HT1080 (cell line): ENCODE measurements at regions not wholly inside any gene's neighbourhood (a gene's known extent, or its start where the extent isn't known, plus 50 kb on each side); places are given as distances from the start of the nearest gene placed in this dataset.
"Not testable (repeated sequence)": the region's sequence is repeated elsewhere in the genome, so short reads cannot be mapped to it uniquely, and the experiment has no call there.

Source experiments
- DNase-seq: peaks from one replicate; pipeline ENCODE4 v3.0.0-alpha.2; 2015; ENCODE audit warnings: low read depth

DNA sequence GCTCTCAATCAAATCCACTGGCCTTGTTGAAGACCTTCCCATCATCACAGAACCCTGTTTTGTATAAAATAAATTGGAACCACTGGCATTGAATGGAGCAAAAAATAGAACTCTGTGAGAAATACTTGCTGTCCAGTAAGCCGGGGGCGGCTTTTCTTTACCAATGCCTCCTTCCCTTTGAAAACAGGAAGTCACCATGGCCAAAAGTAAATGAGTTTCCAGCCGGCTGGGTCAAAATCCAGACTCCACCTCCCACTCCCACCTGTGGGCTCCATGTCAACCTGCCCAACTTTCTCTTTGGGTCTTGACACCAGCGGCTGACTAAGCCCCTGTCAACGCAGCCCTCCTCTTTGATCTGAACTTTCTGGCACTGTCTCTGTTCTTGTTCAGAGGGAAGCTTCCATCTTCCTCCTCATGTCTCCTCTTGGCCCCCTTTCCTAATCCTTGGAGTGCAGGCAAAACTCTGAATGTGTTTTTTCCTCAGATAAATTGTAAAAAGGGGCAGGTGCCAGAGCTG is 95.2 kb downstream of the TFAP2C start:
- no peak for DNase-seq

DNA sequence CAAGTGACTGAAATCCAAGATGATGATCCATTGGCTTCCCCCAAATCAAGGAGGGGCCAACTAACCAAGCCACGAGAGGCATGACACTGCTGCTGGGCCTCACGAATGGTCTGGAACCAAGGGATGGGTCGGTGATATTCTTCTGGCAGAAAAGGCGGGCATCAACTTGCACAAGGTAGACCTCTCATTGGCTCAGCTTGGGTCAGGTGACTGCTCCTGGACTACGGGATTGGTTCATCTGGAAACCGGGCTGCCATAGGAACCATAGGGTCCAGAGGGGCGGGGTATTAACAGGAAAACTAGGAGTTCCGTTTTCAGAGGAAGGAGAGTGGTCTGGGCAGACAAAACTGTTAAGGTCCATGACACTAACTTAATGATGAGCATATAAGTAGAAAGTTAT is 100.9 kb downstream of the TFAP2C start:
- no peak for DNase-seq

DNA sequence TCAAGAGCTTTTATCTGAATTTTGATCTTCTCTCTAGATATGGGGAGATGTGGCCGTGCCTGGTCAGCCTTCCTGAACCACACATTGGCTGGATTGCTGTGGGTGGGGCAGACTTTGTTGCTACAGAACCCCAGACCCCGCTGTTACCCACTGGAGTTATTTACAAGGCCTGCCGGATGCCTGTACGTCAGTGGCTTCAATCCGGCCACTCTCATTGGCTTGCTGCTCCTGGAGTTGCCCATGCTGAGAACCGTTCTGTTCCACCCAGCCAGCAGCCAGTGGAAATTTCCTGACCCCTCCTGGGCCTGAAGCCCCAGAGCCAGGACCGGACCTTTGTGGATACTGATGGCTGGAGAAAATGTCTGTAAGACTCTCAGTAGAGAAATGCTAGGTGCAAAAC is 101.9 kb downstream of the TFAP2C start:
- no peak for DNase-seq

DNA sequence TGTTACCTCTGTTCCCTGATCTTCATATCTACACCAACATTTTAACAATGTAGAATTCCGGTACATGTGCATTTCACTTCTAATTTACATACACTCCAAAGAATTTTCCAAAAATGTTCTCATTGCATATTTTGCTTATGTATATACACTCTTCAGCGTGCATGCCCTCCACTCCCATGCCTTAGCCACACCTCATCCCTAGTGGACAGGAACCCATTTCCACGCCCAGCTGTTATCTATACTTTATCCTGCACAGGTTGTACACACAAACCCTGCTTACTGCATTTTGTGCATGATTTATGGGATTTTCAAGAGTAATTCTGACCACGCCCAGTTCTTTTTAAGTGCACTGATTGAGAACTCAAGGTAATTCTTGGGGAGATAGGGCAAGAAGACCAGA is 102.4 kb downstream of the TFAP2C start:
- no peak for DNase-seq

DNA sequence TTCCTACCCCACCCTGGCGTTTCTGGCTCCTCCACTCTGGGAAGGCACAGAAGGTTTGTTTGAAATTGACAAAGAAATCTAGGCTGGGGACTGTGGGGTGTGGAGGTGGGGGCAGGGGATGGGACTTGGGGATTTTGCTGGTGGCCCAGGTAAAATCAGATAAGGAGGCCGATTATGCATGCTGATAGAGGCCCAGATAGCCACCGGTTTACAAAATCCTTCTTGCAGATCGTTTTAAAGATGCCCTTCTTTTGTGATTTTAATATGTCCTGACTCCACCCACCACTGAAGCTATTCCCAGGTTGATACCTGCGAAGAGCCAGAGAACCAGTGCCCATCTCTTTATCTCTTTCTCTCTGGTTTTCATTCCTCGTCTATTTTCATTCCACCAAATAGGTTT is 104.9 kb downstream of the TFAP2C start:
- DNase-seq: no peak

DNA sequence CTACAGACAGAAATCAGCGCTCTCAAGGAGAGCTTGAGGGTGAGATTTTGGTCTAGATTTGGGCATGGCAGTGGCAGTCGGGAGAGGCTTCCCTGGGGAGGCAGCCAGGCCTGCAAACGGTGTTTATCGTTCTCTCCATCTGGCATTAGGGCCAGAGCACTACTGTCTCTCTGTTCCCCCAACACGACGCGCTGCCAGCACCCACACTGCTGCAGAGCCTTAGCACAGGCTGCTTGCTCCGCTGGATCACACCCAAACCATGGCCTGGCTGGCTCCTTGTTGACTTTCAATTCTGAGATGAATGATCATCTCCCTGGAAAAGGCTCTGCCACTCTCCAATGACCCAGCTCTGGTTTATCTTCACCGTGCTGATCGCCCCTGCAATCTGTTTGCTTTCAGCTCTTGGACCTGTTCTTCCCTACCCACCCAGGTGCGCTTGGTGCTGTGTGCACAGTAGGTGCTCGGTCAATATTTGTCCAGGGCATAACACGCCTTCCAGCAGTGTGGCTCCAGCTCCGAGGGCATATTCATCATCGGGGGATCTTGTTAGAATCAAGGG is 106.1 kb downstream of the TFAP2C start:
- DNase-seq: no peak

DNA sequence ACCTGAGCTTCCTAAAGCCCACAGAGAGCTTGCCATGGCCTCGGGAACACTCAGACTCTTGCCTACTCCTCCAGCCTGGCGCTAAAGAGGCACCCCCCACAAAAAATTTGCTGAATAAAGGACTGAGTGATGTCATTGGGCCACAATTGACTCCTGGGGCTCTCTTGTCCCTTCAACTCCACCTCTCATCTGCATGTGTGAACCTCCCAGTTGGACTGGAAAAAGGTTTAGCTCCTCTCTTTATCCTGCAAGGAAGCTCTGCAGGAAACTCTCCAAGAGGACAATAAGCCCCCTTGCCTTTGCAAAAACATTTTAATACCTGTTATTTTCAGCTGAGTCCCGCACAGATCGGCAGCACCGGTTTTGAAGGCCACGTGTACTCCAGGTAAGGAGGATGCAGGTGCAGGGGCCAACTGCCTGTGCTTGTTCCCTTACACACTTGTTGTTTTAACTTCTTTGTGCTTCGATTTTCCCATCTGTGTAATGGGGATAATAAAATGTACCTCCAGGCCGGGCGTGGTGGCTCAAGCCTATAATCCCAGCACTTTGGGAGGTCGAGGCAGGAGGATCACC is 107.3 kb downstream of the TFAP2C start:
- no peak for DNase-seq

DNA sequence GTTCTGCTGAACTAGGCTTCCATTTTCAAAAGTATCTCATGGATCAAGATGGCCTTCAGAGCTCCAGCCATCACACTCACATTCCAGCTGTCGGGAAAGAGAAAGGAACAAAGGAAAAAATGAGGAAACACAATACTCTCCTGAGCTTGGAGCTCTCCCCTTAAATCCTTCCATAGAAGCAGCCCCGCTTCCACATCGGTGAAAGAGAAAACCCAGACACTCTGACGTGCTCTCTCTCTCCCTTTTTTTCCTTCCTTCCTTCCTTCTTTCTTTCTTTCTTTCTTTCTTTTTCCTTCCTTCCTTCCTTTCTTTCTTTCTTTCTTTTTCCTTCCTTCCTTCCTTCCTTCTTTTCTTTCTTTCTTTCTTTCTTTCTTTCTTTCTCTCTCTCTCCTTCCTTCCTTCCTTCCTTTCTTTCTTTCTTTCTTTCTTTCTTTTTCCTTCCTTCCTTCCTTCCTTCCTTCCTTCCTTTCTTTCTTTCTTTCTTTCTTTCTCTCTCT is 115.3 kb downstream of the TFAP2C start:
- not testable (repeated sequence) for DNase-seq

DNA sequence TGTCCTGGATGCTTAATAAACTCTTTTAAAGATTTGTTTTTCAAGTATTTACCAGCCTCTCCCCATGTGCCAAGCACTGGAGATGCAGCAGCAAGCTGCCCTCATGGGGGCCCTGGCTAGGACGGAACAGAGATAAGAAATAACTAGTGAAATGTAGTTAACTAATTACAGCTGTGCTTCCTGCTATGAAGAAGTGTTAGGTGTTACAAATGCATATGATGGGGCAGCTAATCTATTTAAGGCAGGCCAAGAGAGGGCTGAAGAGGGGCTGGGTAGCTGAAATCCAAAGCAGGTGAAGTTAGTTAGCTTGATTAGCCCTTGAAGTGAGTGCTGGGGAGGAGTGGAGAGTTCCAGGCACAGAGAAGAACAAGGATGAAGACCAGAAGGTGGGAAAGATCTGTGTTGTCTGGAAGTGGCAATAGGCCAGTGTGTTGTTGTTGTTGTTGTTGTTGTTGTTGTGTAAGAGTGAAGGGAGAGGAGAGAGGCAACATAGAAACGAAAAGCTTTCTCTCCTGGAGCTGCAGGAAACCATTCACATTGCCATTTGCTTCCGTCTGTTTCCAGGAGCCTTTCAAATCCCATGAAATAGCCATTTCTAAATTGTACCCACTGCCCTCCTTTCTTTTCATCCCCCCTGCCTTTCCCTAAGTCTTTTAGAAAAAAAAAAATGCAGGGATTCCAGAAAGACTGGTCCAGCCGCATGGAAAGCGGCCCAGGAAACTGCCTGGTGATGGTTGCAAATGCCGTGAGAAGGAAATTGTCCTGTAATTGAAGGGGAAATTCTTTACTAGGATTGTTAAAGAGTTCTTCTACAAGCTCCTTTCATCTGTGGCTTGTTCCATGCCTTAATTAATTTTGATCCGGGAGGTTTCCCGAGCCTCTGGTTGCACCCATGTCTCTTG is 119.6 kb downstream of the TFAP2C start:
- no peak for DNase-seq

DNA sequence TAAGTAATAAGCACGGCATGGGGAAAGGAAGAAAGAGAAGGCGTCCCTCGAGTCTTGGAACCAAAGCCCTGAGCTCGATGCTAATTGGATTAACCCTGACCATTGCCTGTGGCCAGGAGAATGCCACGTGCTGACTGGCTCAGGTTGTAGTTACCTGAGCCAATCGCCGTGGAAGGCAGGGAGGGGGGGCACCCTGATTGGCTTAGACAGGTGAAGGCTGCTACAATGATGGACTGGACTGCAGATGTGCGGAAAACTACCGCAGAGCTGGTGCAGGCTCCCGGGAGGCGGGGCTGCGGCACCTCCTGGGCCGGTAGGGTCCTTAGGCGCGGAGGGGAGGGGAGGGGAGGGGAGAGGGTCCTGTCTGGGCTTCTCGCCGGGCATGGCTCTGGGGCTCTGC is 121.3 kb downstream of the TFAP2C start:
- no peak for DNase-seq

DNA sequence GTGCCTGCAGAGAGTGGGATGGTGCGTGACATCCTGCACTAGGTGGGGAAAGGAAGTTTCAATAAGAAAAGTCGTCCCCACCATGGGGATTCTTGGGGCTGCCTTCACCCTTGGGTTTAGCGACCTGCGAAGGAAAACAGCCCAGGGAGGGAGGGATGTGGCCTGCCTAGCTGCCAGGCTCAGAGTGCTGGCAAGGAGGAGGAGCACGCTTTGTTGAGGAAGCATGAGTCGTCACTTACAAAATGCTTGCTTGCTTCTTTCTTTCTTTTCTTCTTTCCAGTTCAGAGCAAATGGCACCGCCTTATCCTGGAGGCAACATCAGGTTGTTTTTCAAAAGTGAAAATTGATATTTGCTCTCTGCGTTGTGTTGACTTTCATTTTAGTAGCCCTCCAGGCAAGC is 123.2 kb downstream of the TFAP2C start:
- no peak for DNase-seq

DNA sequence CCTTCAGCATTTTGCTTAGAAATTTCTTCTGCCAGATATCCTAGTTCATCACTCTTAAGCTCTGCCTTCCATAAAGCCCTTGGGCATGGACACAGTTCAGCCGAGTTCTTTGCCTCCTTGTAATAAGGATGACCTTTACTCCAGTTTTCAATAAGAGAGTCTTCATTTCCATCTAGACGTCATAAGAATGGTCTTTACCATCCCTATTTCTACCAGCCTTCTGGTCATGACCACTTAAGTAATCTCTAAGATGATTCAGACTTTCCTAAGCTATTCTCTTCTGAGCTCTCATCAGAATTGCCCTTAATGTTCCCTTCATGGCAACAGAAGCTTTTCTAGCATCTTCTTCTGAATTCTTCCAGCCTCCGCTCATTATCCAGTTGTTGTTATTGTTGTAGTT is 126.1 kb downstream of the TFAP2C start:
- no peak for DNase-seq

DNA sequence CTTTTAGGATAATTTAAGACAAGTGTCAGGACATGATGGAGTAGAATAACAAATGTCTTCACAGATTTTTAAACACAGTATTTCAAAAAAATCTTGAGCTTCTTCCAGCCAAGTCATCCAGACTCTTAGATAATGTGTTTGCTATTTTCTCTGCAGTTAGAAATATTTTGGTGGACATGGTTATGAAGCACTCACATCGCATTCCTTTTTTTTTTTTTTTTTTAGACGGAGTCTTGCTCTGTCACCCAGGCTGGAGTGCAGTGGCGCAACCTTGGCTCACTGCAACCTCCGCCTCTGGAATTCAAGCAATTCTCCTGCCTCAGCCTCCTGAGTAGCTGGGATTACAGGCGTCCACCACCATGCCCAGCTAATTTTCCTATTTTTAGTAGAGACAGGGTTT is 127.6 kb downstream of the TFAP2C start:
- not testable (repeated sequence) for DNase-seq

DNA sequence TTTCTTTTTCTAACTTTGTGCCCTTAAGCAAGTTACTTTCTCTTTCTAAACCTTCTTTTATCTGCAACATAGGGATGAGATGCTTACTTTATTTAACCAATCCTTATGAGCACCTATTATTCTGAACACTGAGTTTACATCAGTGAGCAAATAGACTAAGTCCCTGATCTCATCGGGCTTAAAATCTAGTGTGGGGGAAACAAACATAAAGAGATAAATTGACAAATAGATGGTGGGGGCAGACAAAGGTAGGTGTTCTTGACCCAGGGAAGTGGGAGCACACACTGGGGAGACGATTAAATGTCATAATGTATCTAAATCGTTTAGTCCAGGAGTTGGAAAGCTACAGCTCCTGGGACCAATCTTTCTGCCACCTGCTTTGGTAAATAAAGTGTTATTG is 129.6 kb downstream of the TFAP2C start:
- no peak for DNase-seq

DNA sequence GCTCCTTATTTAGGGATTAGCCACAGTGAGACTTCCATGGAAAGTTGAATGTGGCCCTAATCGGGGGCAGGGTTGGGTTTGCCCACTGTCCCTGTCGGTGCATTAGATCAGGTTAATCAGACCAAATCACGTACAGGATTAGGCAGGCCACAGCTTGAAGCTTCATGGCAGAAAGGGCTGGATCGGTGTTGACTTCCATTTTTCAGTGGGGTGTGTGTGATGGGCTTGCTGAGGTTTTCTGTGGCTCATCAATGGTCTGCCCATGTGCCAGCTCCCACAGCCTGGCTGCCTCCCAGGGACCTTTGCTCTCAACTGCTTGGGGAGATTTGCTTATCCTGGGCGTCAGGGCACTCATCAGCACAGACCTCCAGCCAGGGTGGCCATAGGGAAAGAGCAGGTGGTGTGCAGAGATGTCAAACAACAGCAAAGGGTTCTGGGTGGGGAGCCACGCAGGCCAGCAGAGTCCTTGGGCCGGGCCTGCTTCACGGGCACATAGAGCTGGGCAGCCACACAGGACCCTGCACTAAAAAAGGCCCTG is 130.7 kb downstream of the TFAP2C start:
- DNase-seq: no peak

DNA sequence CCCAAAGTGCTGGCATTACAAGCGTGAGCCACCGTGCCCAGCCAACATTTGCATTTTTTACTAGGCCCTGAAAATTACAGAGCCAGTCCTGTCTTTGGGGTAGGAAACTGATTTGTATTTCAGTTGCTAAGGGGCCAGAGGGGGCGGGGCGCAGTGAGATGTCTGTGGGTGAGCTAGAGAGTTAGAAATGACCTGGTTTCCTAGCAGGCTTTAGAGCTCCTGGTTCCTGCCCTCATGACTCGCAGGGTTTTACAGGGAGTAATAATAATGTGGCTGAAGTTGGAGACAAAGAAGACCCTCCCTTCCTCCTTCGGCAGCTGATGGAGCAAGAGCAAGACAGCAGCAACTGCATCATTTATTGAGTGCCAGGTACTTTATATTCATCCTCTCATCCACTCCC is 131.5 kb downstream of the TFAP2C start:
- DNase-seq: peak; percentile 75

DNA sequence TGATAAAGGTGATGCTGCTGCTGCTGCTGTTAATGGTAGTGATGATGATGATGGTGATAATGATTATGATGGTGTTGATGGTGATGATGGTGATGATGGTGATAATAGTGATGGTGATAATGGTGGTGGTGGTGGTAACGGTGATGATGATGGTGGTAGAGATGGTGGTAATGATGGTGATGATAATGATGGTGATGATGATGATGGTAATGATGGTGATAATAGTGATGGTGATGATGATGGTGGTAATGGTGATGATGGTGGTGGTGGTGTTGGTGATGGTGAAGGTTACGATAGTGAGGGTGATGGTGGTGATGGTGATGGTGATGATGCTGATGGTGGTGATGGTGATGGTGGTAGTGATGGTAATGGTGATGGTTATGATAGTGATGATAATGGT is 132.3 kb downstream of the TFAP2C start:
- DNase-seq: no peak

DNA sequence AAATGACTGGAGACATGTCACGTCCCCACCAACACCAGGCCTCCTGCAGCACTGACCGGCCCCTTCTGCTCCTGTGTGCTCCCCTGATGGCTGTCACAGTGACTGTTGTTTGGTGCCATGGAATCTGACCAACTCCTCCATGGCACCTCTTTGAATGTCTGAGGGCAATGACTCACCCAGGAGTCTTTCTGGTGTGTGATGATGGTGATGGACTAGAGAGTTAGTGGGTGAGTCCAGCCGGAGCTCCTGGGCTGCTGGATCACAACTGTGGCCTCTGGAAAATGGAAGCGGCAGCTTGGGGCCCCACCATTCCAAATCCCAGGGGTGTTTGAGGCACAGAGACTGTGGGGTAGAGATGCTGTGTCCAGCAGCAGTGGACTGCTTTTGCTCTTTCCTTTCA is 133.3 kb downstream of the TFAP2C start:
- DNase-seq: peak; percentile 50

DNA sequence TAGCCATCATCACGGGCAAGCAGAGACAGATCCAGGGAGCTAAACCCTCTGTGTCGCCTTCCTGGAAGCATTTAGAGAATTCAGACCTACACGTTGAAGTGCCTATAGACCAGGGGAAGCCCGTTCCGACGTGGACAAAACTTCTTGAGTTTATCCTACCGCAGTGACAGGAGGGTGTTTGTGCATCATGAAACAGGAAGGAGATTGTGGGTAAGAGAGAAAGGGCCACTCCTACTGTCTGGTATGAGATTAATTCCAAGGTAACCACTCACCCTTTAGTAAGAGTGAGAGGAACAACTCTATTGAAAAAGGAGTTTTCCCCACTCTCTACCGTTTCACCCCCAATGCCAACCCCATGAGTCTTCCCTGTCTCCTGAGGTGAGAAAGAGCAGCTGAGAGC is 133.7 kb downstream of the TFAP2C start:
- peak; percentile 55 for DNase-seq

DNA sequence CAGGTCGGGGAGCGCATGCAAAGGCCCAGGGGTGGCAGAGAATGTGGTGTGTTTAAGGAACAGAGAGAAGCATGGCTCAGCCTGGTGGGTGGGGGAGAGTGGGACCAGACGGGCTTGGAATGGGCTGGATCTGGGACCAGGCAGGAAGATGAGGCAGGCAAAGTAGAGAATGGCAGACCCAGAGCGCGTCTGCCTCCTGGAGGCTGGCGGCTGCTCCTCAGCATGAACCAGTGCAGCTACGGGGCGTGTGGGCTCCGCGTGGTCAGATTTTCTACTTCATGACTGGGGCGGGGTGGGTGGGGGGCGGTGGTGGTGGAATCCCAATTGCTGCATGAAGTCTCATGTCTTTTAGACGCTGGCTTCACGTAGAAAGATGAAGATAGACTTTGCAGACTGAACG is 135.6 kb downstream of the TFAP2C start:
- DNase-seq: no peak

DNA sequence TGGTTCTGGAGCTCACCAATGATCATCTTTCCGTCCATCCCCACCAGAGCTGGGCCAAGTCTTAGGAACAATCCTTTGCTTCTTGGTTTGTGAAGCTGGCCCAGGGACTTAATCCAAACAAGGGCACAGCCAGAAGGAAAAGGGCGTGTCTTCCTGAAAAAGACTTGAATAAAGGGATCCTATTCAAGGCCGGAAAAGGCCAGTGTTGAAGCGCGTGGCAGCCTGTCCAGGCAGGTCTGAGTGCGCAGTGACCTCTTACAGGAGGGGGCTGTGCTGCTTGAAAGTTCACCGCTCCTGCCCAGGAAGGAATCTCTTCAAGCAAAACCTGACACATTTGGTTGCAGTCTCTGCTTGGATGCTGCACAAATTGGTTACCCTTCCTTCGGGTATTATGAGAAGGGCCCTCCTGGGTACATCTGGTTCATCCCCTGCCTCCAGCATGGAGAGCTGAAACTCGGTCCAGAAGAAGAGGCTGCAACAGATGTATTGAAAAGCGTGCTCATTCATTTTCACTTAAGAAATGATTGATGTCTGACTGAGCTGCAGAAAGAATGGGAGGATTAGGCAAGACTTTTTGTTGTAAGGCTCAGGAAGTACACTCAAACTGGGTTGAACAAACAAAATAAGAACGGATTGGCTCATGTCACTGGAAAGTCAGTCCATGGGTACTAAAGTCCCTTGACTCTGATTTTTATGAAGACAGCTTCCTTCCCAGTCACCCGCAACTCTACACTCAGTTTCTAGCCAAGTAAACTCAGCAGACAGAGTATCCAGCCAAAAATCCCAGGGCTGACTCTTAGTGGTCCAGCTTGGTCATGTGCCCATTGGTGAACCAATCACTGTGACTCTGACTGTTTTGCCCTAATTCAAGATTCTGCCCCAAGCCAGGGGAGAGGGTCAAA is 136.3 kb downstream of the TFAP2C start:
- no peak for DNase-seq
